ENCODE measurements at regions not wholly inside any gene's neighbourhood (a gene's known extent, or its start where the extent isn't known, plus 50 kb on each side); places are given as distances from the start of the nearest gene placed in this dataset.
"Not testable (repeated sequence)": the region's sequence is repeated elsewhere in the genome, so short reads cannot be mapped to it uniquely, and the experiment has no call there.

- ChIA-PET CTCF (no interaction called here), POLR2A (no interaction called here)
- peaks cover 1% of the 10 kb centered on the region for H3K9me3 Mint-ChIP-seq (ENCODE audit: low read depth)
- ATAC-seq (no peak), DNase-seq (no peak)
- no peak overlapping the region for H3K4me3 Mint-ChIP-seq
- intact Hi-C loops (cut with DNase I, micrococcal nuclease), result no loop called here
- no peaks in the 10 kb centered on the region for H3K36me3 Mint-ChIP-seq (ENCODE audit: low read depth)
- H3K4me1 Mint-ChIP-seq, result no peaks in the 10 kb centered on the region
- H3K27me3 Mint-ChIP-seq, result no peaks in the 10 kb centered on the region
- no peak overlapping the region for H3K27ac Mint-ChIP-seq
Observed at GRCh38 chr17:22217135-22217534, 524.8 kb downstream of the KCNJ18 start.

GRCh38 chr17:22221344-22221743, 529.0 kb downstream of the KCNJ18 start:
- ChIA-PET CTCF (no interaction called here), POLR2A (no interaction called here)
- no peaks in the 10 kb centered on the region for H3K27me3 Mint-ChIP-seq
- ATAC-seq, result no peak
- peaks cover 1% of the 10 kb centered on the region for H3K9me3 Mint-ChIP-seq (ENCODE audit: low read depth)
- intact Hi-C loops (cut with DNase I, micrococcal nuclease), result no loop called here
- H3K27ac Mint-ChIP-seq, result no peak overlapping the region
- H3K36me3 Mint-ChIP-seq (ENCODE audit: low read depth), result no peaks in the 10 kb centered on the region
- H3K4me3 Mint-ChIP-seq, result no peak overlapping the region
- no peak for DNase-seq
- no peaks in the 10 kb centered on the region for H3K4me1 Mint-ChIP-seq

- H3K27ac Mint-ChIP-seq; H3K9me3 Mint-ChIP-seq (ENCODE audit: low read depth); POLR2A ChIA-PET; H3K4me3 Mint-ChIP-seq; H3K4me1 Mint-ChIP-seq; ATAC-seq; DNase-seq; H3K27me3 Mint-ChIP-seq; H3K36me3 Mint-ChIP-seq (ENCODE audit: low read depth): not testable (repeated sequence)
- intact Hi-C loops (cut with DNase I, micrococcal nuclease), result loop anchor here in 1 of 2 experiments (5.0 kb wide), 1 partner anchor 34 kb away; no protein-coding TSS in a partner anchor
- CTCF ChIA-PET, result interaction anchor here (0.6 kb wide), 1 partner anchor 11 kb away, joined by 3 read pairs; no protein-coding TSS in a partner anchor
Observed at GRCh38 chr17:22226477-22226876, 534.2 kb downstream of the KCNJ18 start.

GRCh38 chr17:22226932-22227331, 534.6 kb downstream of the KCNJ18 start:
- DNase-seq; H3K4me3 Mint-ChIP-seq; POLR2A ChIA-PET; H3K27ac Mint-ChIP-seq; H3K36me3 Mint-ChIP-seq (ENCODE audit: low read depth); H3K9me3 Mint-ChIP-seq (ENCODE audit: low read depth); H3K4me1 Mint-ChIP-seq; H3K27me3 Mint-ChIP-seq; ATAC-seq: not testable (repeated sequence)
- intact Hi-C loops (cut with DNase I, micrococcal nuclease), result loop anchor here in 1 of 2 experiments (5.0 kb wide), 1 partner anchor 35 kb away; no protein-coding TSS in a partner anchor
- CTCF ChIA-PET, result interaction anchor here (0.6 kb wide), 1 partner anchor 10 kb away, joined by 3 read pairs; no protein-coding TSS in a partner anchor

GRCh38 chr17:22227699-22228553, 535.6 kb downstream of the KCNJ18 start:
- intact Hi-C loops (cut with DNase I, micrococcal nuclease), result loop anchor here in 1 of 2 experiments (5.0 kb wide), 1 partner anchor 36 kb away; no protein-coding TSS in a partner anchor
- POLR2A ChIA-PET; H3K27ac Mint-ChIP-seq; H3K36me3 Mint-ChIP-seq (ENCODE audit: low read depth); H3K4me1 Mint-ChIP-seq; ATAC-seq; CTCF ChIA-PET; DNase-seq; H3K9me3 Mint-ChIP-seq (ENCODE audit: low read depth); H3K4me3 Mint-ChIP-seq; H3K27me3 Mint-ChIP-seq: not testable (repeated sequence)

GRCh38 chr17:22229821-22230220, 537.5 kb downstream of the KCNJ18 start:
- H3K4me3 Mint-ChIP-seq; CTCF ChIA-PET; ATAC-seq; H3K4me1 Mint-ChIP-seq; H3K27me3 Mint-ChIP-seq; POLR2A ChIA-PET; H3K27ac Mint-ChIP-seq; DNase-seq; H3K36me3 Mint-ChIP-seq (ENCODE audit: low read depth): not testable (repeated sequence)
- intact Hi-C loops (cut with DNase I, micrococcal nuclease), result loop anchor here in 1 of 2 experiments (5.0 kb wide), 1 partner anchor 38 kb away; no protein-coding TSS in a partner anchor
- peaks cover 11% of the 10 kb centered on the region for H3K9me3 Mint-ChIP-seq (ENCODE audit: low read depth)

- no peak overlapping the region for H3K27ac Mint-ChIP-seq
- intact Hi-C loops (cut with DNase I, micrococcal nuclease), result no loop called here
- no peaks in the 10 kb centered on the region for H3K36me3 Mint-ChIP-seq (ENCODE audit: low read depth)
- H3K4me3 Mint-ChIP-seq, result no peak overlapping the region
- ATAC-seq (no peak), DNase-seq (no peak)
- H3K4me1 Mint-ChIP-seq, result no peaks in the 10 kb centered on the region
- H3K27me3 Mint-ChIP-seq, result no peaks in the 10 kb centered on the region
- POLR2A ChIA-PET, result no interaction called here
- H3K9me3 Mint-ChIP-seq (ENCODE audit: low read depth), result peaks cover 13% of the 10 kb centered on the region
- CTCF ChIA-PET, result no interaction called here
Observed at GRCh38 chr17:22233382-22233781, 541.1 kb downstream of the KCNJ18 start.

- Mint-ChIP-seq H3K36me3 (ENCODE audit: low read depth) (no peaks in the 10 kb centered on the region), H3K9me3 (ENCODE audit: low read depth) (peaks cover 5% of the 10 kb centered on the region), H3K4me1 (no peaks in the 10 kb centered on the region), H3K4me3 (no peak overlapping the region), H3K27ac (no peak overlapping the region), H3K27me3 (no peaks in the 10 kb centered on the region)
- ATAC-seq, result no peak
- no peak for DNase-seq
- ChIA-PET POLR2A (no interaction called here), CTCF (no interaction called here)
- intact Hi-C loops (cut with DNase I, micrococcal nuclease), result loop anchor here in 1 of 2 experiments (10.0 kb wide), 2 partner anchors 52 to 382 kb away; no protein-coding TSS in a partner anchor
Observed at GRCh38 chr17:22242472-22242871, 550.1 kb downstream of the KCNJ18 start.

- Mint-ChIP-seq H3K27ac (no peak overlapping the region), H3K4me3 (no peak overlapping the region), H3K9me3 (ENCODE audit: low read depth) (peaks cover 5% of the 10 kb centered on the region), H3K27me3 (no peaks in the 10 kb centered on the region), H3K4me1 (no peaks in the 10 kb centered on the region), H3K36me3 (ENCODE audit: low read depth) (no peaks in the 10 kb centered on the region)
- POLR2A ChIA-PET, result no interaction called here
- intact Hi-C loops (cut with DNase I, micrococcal nuclease), result no loop called here
- no peak for DNase-seq
- ATAC-seq, result no peak
- CTCF ChIA-PET, result no interaction called here
Observed at GRCh38 chr17:22251498-22251897, 559.2 kb downstream of the KCNJ18 start.

GRCh38 chr17:22253007-22253406, 560.7 kb downstream of the KCNJ18 start:
- Mint-ChIP-seq H3K4me3 (no peak overlapping the region), H3K27ac (no peak overlapping the region), H3K27me3 (no peaks in the 10 kb centered on the region), H3K9me3 (ENCODE audit: low read depth) (peaks cover 5% of the 10 kb centered on the region), H3K4me1 (no peaks in the 10 kb centered on the region), H3K36me3 (ENCODE audit: low read depth) (no peaks in the 10 kb centered on the region)
- CTCF ChIA-PET, result no interaction called here
- DNase-seq (no peak), ATAC-seq (no peak)
- intact Hi-C loops (cut with DNase I, micrococcal nuclease), result no loop called here
- POLR2A ChIA-PET, result no interaction called here

- H3K27me3 Mint-ChIP-seq, result no peaks in the 10 kb centered on the region
- DNase-seq (no peak), ATAC-seq (no peak)
- H3K4me1 Mint-ChIP-seq, result no peaks in the 10 kb centered on the region
- intact Hi-C loops (cut with DNase I, micrococcal nuclease), result loop anchor here in 1 of 2 experiments (10.0 kb wide), 2 partner anchors 161 to 259 kb away; no protein-coding TSS in a partner anchor
- no peak overlapping the region for H3K4me3 Mint-ChIP-seq
- CTCF ChIA-PET, result no interaction called here
- no peaks in the 10 kb centered on the region for H3K36me3 Mint-ChIP-seq (ENCODE audit: low read depth)
- POLR2A ChIA-PET, result no interaction called here
- H3K27ac Mint-ChIP-seq, result no peak overlapping the region
- H3K9me3 Mint-ChIP-seq (ENCODE audit: low read depth), result peaks cover 13% of the 10 kb centered on the region
Observed at GRCh38 chr17:22265807-22266206, 573.5 kb downstream of the KCNJ18 start.

- no peaks in the 10 kb centered on the region for H3K27me3 Mint-ChIP-seq
- peaks cover 13% of the 10 kb centered on the region for H3K9me3 Mint-ChIP-seq (ENCODE audit: low read depth)
- H3K27ac Mint-ChIP-seq, result no peak overlapping the region
- intact Hi-C loops (cut with DNase I, micrococcal nuclease), result loop anchor here in 1 of 2 experiments (10.0 kb wide), 2 partner anchors 161 to 259 kb away; no protein-coding TSS in a partner anchor
- CTCF ChIA-PET, result no interaction called here
- H3K36me3 Mint-ChIP-seq (ENCODE audit: low read depth), result no peaks in the 10 kb centered on the region
- DNase-seq (no peak), ATAC-seq (no peak)
- POLR2A ChIA-PET, result no interaction called here
- no peaks in the 10 kb centered on the region for H3K4me1 Mint-ChIP-seq
- H3K4me3 Mint-ChIP-seq, result no peak overlapping the region
Observed at GRCh38 chr17:22266231-22266630, 573.9 kb downstream of the KCNJ18 start.

Measured in activated CD4-positive, alpha-beta T cell treated with anti-CD3 and anti-CD28 coated beads for 36 hours (primary cell).